Esophagus mucosa (tissue), 1 donor: ENCODE measurements at regions not wholly inside any gene's neighbourhood (a gene's known extent, or its start where the extent isn't known, plus 50 kb on each side); places are given as distances from the start of the nearest gene placed in this dataset.

Experiments used
- ATAC-seq: fragments of 200-7000 bp; cut with Tn5 transposase; one replicate; pipeline ENCODE4 v1.9.1; 2020
- donor health status: DM: yes; HTN: yes; CAD: no.

GRCh38 chr1:217311269-217311668, 319.6 kb downstream of the GPATCH2 start:
- no peak for ATAC-seq

- ATAC-seq = no peak
Observed at GRCh38 chr1:217281332-217281731, 349.6 kb downstream of the GPATCH2 start.

GRCh38 chr1:217275655-217276398, 355.1 kb downstream of the GPATCH2 start:
- no peak for ATAC-seq

GRCh38 chr1:217274927-217275654, 355.8 kb downstream of the GPATCH2 start:
- no peak for ATAC-seq

GRCh38 chr1:217274416-217274815, 356.5 kb downstream of the GPATCH2 start:
- ATAC-seq = no peak

GRCh38 chr1:217273866-217274265, 357.0 kb downstream of the GPATCH2 start:
- ATAC-seq = no peak

- no peak for ATAC-seq
Observed at GRCh38 chr1:217272385-217272784, 358.5 kb downstream of the GPATCH2 start.

GRCh38 chr1:217270101-217270500, 360.8 kb downstream of the GPATCH2 start:
- ATAC-seq = no peak

- no peak for ATAC-seq
Observed at GRCh38 chr1:217268058-217268457, 362.8 kb downstream of the GPATCH2 start.

GRCh38 chr1:217261636-217262035, 369.3 kb downstream of the GPATCH2 start:
- no peak for ATAC-seq

- ATAC-seq = no peak
Observed at GRCh38 chr1:217260676-217261075, 370.2 kb downstream of the GPATCH2 start.

GRCh38 chr1:217253985-217254384, 376.9 kb downstream of the GPATCH2 start:
- peak; percentile 69 for ATAC-seq

GRCh38 chr1:217253351-217253750, 377.5 kb downstream of the GPATCH2 start:
- no peak for ATAC-seq

GRCh38 chr1:217251121-217251520, 379.8 kb downstream of the GPATCH2 start:
- ATAC-seq = no peak

GRCh38 chr1:217249857-217250256, 381.0 kb downstream of the GPATCH2 start:
- peak; percentile 90 for ATAC-seq

- no peak for ATAC-seq
Observed at GRCh38 chr1:217244971-217245370, 385.9 kb downstream of the GPATCH2 start.

- no peak for ATAC-seq
Observed at GRCh38 chr1:217240656-217241055, 390.2 kb downstream of the GPATCH2 start.

GRCh38 chr1:217238945-217239344, 391.9 kb downstream of the GPATCH2 start:
- ATAC-seq = no peak

- no peak for ATAC-seq
Observed at GRCh38 chr1:217230412-217230811, 400.5 kb downstream of the GPATCH2 start.

GRCh38 chr1:217228689-217229088, 402.2 kb downstream of the GPATCH2 start:
- no peak for ATAC-seq

GRCh38 chr1:217224201-217224600, 406.7 kb downstream of the GPATCH2 start:
- ATAC-seq = no peak

- no peak for ATAC-seq
Observed at GRCh38 chr1:217214551-217214950, 416.3 kb downstream of the GPATCH2 start.

- ATAC-seq = no peak
Observed at GRCh38 chr1:217211486-217211885, 419.4 kb downstream of the GPATCH2 start.

- ATAC-seq = no peak
Observed at GRCh38 chr1:217205578-217205977, 425.3 kb downstream of the GPATCH2 start.
